Ramos (cell line): ENCODE measurements at regions not wholly inside any gene's neighbourhood (a gene's known extent, or its start where the extent isn't known, plus 50 kb on each side); places are given as distances from the start of the nearest gene placed in this dataset.
"Not testable (repeated sequence)": the region's sequence is repeated elsewhere in the genome, so short reads cannot be mapped to it uniquely, and the experiment has no call there.

Experiments
- in situ Hi-C: fragments of 300-500 bp; cut with MboI; formaldehyde crosslinking; loops from one replicate; pipeline ENCODE4 v1.14.3; 2022; ENCODE audit warnings: low sequenced_read_pairs; ENCODE audit not compliant: unreplicated experiment

- in situ Hi-C loops: no loop called here
Measured at GRCh38 chr6:92962846-92963245, 456.5 kb downstream of the EPHA7 start.

- in situ Hi-C loops: not testable (repeated sequence)
Measured at GRCh38 chr6:92952111-92952510, 467.2 kb downstream of the EPHA7 start.

GRCh38 chr6:92945799-92946198 lies 473.6 kb downstream of the EPHA7 start:
- in situ Hi-C loops: no loop called here

GRCh38 chr6:92944132-92944531 lies 475.2 kb downstream of the EPHA7 start:
- in situ Hi-C loops: no loop called here

- in situ Hi-C loops: no loop called here
Measured at GRCh38 chr6:92942549-92942948, 476.8 kb downstream of the EPHA7 start.

- in situ Hi-C loops: no loop called here
Measured at GRCh38 chr6:92934625-92935024, 484.7 kb downstream of the EPHA7 start.

GRCh38 chr6:92930171-92930570 lies 489.2 kb downstream of the EPHA7 start:
- in situ Hi-C loops: no loop called here

GRCh38 chr6:92922216-92922806 lies 497.0 kb downstream of the EPHA7 start:
- in situ Hi-C loops: no loop called here

- in situ Hi-C loops: no loop called here
Measured at GRCh38 chr6:92915466-92915865, 503.9 kb downstream of the EPHA7 start.

- in situ Hi-C loops: no loop called here
Measured at GRCh38 chr6:92911301-92911700, 508.1 kb downstream of the EPHA7 start.

- in situ Hi-C loops: no loop called here
Measured at GRCh38 chr6:92910646-92911045, 508.7 kb downstream of the EPHA7 start.

- in situ Hi-C loops: no loop called here
Measured at GRCh38 chr6:92906385-92906784, 513.0 kb downstream of the EPHA7 start.

- in situ Hi-C loops: no loop called here
Measured at GRCh38 chr6:92893741-92894140, 525.6 kb downstream of the EPHA7 start.

GRCh38 chr6:92892626-92893170 lies 526.7 kb downstream of the EPHA7 start:
- in situ Hi-C loops: no loop called here

- in situ Hi-C loops: no loop called here
Measured at GRCh38 chr6:92888316-92888715, 531.0 kb downstream of the EPHA7 start.

- in situ Hi-C loops: no loop called here
Measured at GRCh38 chr6:92887871-92888270, 531.5 kb downstream of the EPHA7 start.

- in situ Hi-C loops: no loop called here
Measured at GRCh38 chr6:92879526-92879925, 539.8 kb downstream of the EPHA7 start.

- in situ Hi-C loops: no loop called here
Measured at GRCh38 chr6:92864966-92865555, 554.3 kb downstream of the EPHA7 start.

- in situ Hi-C loops: no loop called here
Measured at GRCh38 chr6:92849636-92850035, 569.7 kb downstream of the EPHA7 start.

GRCh38 chr6:92848901-92849300 lies 570.5 kb downstream of the EPHA7 start:
- in situ Hi-C loops: no loop called here

- in situ Hi-C loops: no loop called here
Measured at GRCh38 chr6:92848459-92848858, 570.9 kb downstream of the EPHA7 start.

GRCh38 chr6:92847988-92848387 lies 571.4 kb downstream of the EPHA7 start:
- in situ Hi-C loops: no loop called here
